ENCODE measurements at regions not wholly inside any gene's neighbourhood (a gene's known extent, or its start where the extent isn't known, plus 50 kb on each side); places are given as distances from the start of the nearest gene placed in this dataset.

DNA sequence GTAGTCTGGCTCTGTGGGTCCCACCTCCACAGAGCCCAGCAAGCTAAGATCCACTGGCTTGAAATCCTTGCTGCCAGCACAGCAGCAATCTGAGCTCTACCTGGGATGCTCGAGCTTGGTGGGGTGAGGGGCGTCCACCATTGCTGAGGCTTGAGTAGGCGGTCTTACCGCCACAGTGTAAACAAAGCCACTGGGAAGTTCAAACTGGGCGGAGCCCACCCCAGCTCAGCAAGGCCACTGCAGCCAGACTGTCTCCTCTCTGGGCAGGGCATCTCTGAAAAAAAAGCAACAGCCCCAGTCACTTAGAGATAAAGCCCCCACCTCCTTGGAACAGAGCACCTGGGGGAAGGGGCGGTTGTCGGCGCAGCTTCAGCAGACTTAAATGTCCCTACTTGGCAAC lies 243.2 kb upstream of the POF1B start:
- TF ChIP-seq TAF1 (conservative IDR thresholded peaks at IDR 0.05) (no peak), JUND (IDR thresholded peaks at IDR 0.05) (no peak), NR2F2 (IDR thresholded peaks at IDR 0.05) (no peak), YY1 (IDR thresholded peaks at IDR 0.05) (no peak), GABPA (IDR thresholded peaks at IDR 0.05 in 1 of 2, conservative IDR thresholded peaks at IDR 0.05 in 1 of 2) (no peak), FOXA2 (IDR thresholded peaks at IDR 0.05) (no peak), RAD21 (IDR thresholded peaks at IDR 0.05) (no peak), FOXA1 (IDR thresholded peaks at IDR 0.05) (no peak), EGR1 (IDR thresholded peaks at IDR 0.05; ENCODE audit: low read depth in 2 of 2) (no peak)
- TF ChIP-seq, protein P1, sequence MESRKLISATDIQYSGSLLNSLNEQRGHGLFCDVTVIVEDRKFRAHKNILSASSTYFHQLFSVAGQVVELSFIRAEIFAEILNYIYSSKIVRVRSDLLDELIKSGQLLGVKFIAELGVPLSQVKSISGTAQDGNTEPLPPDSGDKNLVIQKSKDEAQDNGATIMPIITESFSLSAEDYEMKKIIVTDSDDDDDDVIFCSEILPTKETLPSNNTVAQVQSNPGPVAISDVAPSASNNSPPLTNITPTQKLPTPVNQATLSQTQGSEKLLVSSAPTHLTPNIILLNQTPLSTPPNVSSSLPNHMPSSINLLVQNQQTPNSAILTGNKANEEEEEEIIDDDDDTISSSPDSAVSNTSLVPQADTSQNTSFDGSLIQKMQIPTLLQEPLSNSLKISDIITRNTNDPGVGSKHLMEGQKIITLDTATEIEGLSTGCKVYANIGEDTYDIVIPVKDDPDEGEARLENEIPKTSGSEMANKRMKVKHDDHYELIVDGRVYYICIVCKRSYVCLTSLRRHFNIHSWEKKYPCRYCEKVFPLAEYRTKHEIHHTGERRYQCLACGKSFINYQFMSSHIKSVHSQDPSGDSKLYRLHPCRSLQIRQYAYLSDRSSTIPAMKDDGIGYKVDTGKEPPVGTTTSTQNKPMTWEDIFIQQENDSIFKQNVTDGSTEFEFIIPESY (IDR thresholded peaks at IDR 0.05), result no peak
- TF ChIP-seq, protein P2, sequence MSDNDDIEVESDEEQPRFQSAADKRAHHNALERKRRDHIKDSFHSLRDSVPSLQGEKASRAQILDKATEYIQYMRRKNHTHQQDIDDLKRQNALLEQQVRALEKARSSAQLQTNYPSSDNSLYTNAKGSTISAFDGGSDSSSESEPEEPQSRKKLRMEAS (IDR thresholded peaks at IDR 0.05), result no peak
- TF ChIP-seq, protein P3, sequence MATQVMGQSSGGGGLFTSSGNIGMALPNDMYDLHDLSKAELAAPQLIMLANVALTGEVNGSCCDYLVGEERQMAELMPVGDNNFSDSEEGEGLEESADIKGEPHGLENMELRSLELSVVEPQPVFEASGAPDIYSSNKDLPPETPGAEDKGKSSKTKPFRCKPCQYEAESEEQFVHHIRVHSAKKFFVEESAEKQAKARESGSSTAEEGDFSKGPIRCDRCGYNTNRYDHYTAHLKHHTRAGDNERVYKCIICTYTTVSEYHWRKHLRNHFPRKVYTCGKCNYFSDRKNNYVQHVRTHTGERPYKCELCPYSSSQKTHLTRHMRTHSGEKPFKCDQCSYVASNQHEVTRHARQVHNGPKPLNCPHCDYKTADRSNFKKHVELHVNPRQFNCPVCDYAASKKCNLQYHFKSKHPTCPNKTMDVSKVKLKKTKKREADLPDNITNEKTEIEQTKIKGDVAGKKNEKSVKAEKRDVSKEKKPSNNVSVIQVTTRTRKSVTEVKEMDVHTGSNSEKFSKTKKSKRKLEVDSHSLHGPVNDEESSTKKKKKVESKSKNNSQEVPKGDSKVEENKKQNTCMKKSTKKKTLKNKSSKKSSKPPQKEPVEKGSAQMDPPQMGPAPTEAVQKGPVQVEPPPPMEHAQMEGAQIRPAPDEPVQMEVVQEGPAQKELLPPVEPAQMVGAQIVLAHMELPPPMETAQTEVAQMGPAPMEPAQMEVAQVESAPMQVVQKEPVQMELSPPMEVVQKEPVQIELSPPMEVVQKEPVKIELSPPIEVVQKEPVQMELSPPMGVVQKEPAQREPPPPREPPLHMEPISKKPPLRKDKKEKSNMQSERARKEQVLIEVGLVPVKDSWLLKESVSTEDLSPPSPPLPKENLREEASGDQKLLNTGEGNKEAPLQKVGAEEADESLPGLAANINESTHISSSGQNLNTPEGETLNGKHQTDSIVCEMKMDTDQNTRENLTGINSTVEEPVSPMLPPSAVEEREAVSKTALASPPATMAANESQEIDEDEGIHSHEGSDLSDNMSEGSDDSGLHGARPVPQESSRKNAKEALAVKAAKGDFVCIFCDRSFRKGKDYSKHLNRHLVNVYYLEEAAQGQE (IDR thresholded peaks at IDR 0.05), result no peak
- DNase-seq (ENCODE audit: low spot score), result no peak

DNA sequence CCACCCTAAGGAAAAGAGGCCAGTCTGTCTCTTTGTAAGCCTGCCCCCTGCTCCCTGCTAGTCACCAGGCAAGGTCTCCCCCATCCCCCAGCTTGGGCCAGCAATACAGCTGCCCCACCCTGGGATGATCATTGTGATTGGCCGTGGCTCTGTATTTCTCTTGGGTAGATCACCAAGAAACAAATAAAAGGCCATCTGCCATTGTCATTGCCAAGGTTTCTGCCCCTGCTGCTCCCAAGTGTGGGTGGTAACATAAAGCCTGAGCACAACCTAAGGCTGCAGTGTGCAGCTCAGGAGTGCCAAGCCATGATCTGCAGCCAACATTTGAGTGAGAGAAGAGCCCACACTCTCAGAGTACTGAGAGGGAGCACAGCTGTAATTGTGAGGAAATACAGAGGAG lies 241.0 kb upstream of the POF1B start:
- H3K27me3 ChIP-seq (ENCODE audit: control insufficient read depth in 4 of 4, insufficient read depth in 4 of 4, low read length in 3 of 4), result peaks cover 0 to 5% (median 0%) of the 10 kb centered on the region in 4 donors
- no peak overlapping the region for H3K27ac ChIP-seq (ENCODE audit: low read depth in 1 of 2, low read length in 2 of 2)
- TF ChIP-seq YY1 (IDR thresholded peaks at IDR 0.05) (no peak), GABPA (IDR thresholded peaks at IDR 0.05 in 1 of 2, conservative IDR thresholded peaks at IDR 0.05 in 1 of 2) (no peak), SP1 (IDR thresholded peaks at IDR 0.05) (no peak), HNF4G (IDR thresholded peaks at IDR 0.05) (no peak)
- no peak for DNase-seq (ENCODE audit: low spot score)
- H3K9me3 ChIP-seq (ENCODE audit: control insufficient read depth in 4 of 4, low read length in 3 of 4), result peaks cover 0 to 7% (median 2%) of the 10 kb centered on the region in 4 donors
- no peaks in the 10 kb centered on the region for H3K4me1 ChIP-seq (ENCODE audit: control insufficient read depth in 4 of 4, insufficient read depth in 4 of 4, low read length in 3 of 4)
- H3K4me3 ChIP-seq (ENCODE audit: low read depth in 1 of 3, low read length in 3 of 3), result no peak overlapping the region
- no peak overlapping the region for H3K9ac ChIP-seq (ENCODE audit: low read depth in 1 of 2, low read length in 2 of 2)
- WGBS, result 81% methylated on average over 1 of the region's 1 CpG
- H3K36me3 ChIP-seq (ENCODE audit: control insufficient read depth in 4 of 4, insufficient read depth in 3 of 4, low read depth in 1 of 4, low read length in 3 of 4), result no peaks in the 10 kb centered on the region

More for the DNA sequence above, 243.2 kb upstream of the POF1B start:
- peaks cover 0 to 7% (median 2%) of the 10 kb centered on the region in 4 donors for H3K9me3 ChIP-seq (ENCODE audit: control insufficient read depth in 4 of 4, low read length in 3 of 4)
- peaks cover 0 to 5% (median 0%) of the 10 kb centered on the region in 4 donors for H3K27me3 ChIP-seq (ENCODE audit: control insufficient read depth in 4 of 4, insufficient read depth in 4 of 4, low read length in 3 of 4)
- H3K36me3 ChIP-seq (ENCODE audit: control insufficient read depth in 4 of 4, insufficient read depth in 3 of 4, low read depth in 1 of 4, low read length in 3 of 4), result no peaks in the 10 kb centered on the region
- H3K4me1 ChIP-seq (ENCODE audit: control insufficient read depth in 4 of 4, insufficient read depth in 4 of 4, low read length in 3 of 4), result no peaks in the 10 kb centered on the region
- no peak overlapping the region for H3K27ac ChIP-seq (ENCODE audit: low read depth in 1 of 2, low read length in 2 of 2)
- WGBS, result 70% methylated on average over 8 of the region's 8 CpGs
- no peak overlapping the region for H3K9ac ChIP-seq (ENCODE audit: low read depth in 1 of 2, low read length in 2 of 2)
- no peak overlapping the region for H3K4me3 ChIP-seq (ENCODE audit: low read depth in 1 of 3, low read length in 3 of 3)

DNA sequence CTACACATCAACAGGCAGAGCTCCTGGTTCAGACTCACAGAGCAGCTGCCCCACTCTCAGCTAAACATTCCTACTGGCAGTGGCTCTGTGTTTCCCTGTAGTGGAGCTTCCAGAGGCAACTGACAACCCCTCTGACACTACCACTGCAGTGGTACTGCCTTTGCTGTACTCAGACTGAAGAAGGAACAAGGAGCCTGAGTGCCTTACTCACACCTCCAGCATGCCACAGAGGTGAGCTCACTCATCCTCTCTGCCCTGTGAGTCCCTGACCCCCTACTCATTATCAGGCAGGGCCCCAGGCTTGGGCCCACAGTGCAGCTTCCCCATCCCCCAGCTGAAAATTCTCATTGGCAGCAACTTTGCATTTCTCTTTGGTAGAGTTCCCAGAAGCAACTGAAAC lies 240.5 kb upstream of the POF1B start:
- Histone ChIP-seq H3K27ac (ENCODE audit: low read depth in 1 of 2, low read length in 2 of 2) (no peak overlapping the region), H3K4me3 (ENCODE audit: low read depth in 1 of 3, low read length in 3 of 3) (no peak overlapping the region), H3K27me3 (ENCODE audit: control insufficient read depth in 4 of 4, insufficient read depth in 4 of 4, low read length in 3 of 4) (peaks cover 0 to 5% (median 0%) of the 10 kb centered on the region in 4 donors), H3K9ac (ENCODE audit: low read depth in 1 of 2, low read length in 2 of 2) (no peak overlapping the region), H3K36me3 (ENCODE audit: control insufficient read depth in 4 of 4, insufficient read depth in 3 of 4, low read depth in 1 of 4, low read length in 3 of 4) (no peaks in the 10 kb centered on the region), H3K4me1 (ENCODE audit: control insufficient read depth in 4 of 4, insufficient read depth in 4 of 4, low read length in 3 of 4) (no peaks in the 10 kb centered on the region), H3K9me3 (ENCODE audit: control insufficient read depth in 4 of 4, low read length in 3 of 4) (peaks cover 0 to 7% (median 2%) of the 10 kb centered on the region in 4 donors)
- DNase-seq (ENCODE audit: low spot score), result no peak
- TF ChIP-seq TAF1 (conservative IDR thresholded peaks at IDR 0.05), result no peak
- TF ChIP-seq, protein P2 (IDR thresholded peaks at IDR 0.05), result no peak
- no peak for TF ChIP-seq YY1 (IDR thresholded peaks at IDR 0.05)

All from liver (tissue), 7 donors.